H9 (cell line): ENCODE measurements at regions not wholly inside any gene's neighbourhood (a gene's known extent, or its start where the extent isn't known, plus 50 kb on each side); places are given as distances from the start of the nearest gene placed in this dataset.

ENCODE experiments used
- DNase-seq: peaks from one replicate; pipeline ENCODE4 v3.0.0-alpha.2; 2017
- H2AFZ ChIP-seq: one replicate; pipeline ENCODE4 v1.6.1; 2013; ENCODE audit warnings: mild to moderate bottlenecking, low read length, control low read depth, moderate library complexity
- H2AK5ac ChIP-seq: 2 replicates; pipeline ENCODE4 v1.6.1; 2013; ENCODE audit warnings: low read length, control low read depth, mixed read lengths; ENCODE audit not compliant: insufficient read length
- H2BK120ac ChIP-seq: one replicate; pipeline ENCODE4 v1.6.1; 2013; ENCODE audit warnings: low read depth, mild to moderate bottlenecking, low read length, control low read depth, inconsistent platforms; ENCODE audit not compliant: poor library complexity, severe bottlenecking
- H2BK12ac ChIP-seq: 2 replicates; pipeline ENCODE4 v1.6.1; 2013; ENCODE audit warnings: low read length, control low read depth, mixed read lengths, low read depth; ENCODE audit not compliant: insufficient read length
- H2BK15ac ChIP-seq: 2 replicates; pipeline ENCODE4 v1.6.1; 2013; ENCODE audit warnings: low read depth, low read length, control low read depth
- H2BK20ac ChIP-seq: one replicate; pipeline ENCODE4 v1.6.1; 2013; ENCODE audit warnings: low read depth, mild to moderate bottlenecking, low read length, control low read depth, inconsistent platforms; ENCODE audit not compliant: poor library complexity, severe bottlenecking
- H2BK5ac ChIP-seq: 2 replicates; pipeline ENCODE4 v1.6.1; 2013; ENCODE audit warnings: low read length, control low read depth, mixed read lengths; ENCODE audit not compliant: insufficient read length
- H3K14ac ChIP-seq: 2 replicates; pipeline ENCODE4 v1.6.1; 2013; ENCODE audit warnings: low read length, control low read depth; ENCODE audit not compliant: insufficient read depth
- H3K18ac ChIP-seq: 2 replicates; pipeline ENCODE4 v1.6.1; 2013; ENCODE audit warnings: low read depth, mild to moderate bottlenecking, mixed read lengths, low read length, control low read depth; ENCODE audit not compliant: insufficient read length
- H3K23ac ChIP-seq: 2 replicates; pipeline ENCODE4 v1.6.1; 2013; ENCODE audit warnings: low read length, control low read depth, mixed read lengths, low read depth; ENCODE audit not compliant: insufficient read length
- H3K23me2 ChIP-seq: 2 replicates; pipeline ENCODE4 v1.6.1; 2013; ENCODE audit warnings: low read depth, mild to moderate bottlenecking, mixed read lengths, low read length, control low read depth; ENCODE audit not compliant: insufficient read length, poor library complexity, severe bottlenecking
- H3K27ac ChIP-seq: 2 replicates; pipeline ENCODE4 v1.5.1; 2013; ENCODE audit warnings: low read length, control low read depth, mixed read lengths, low read depth; ENCODE audit not compliant: insufficient read length
- H3K27me3 ChIP-seq: 2 replicates; pipeline ENCODE4 v1.6.1; 2013; ENCODE audit warnings: low read length, control low read depth, inconsistent platforms; ENCODE audit not compliant: insufficient read depth
- H3K4ac ChIP-seq: 2 replicates; pipeline ENCODE4 v1.6.1; 2013; ENCODE audit warnings: low read depth, mild to moderate bottlenecking, control low read depth, inconsistent platforms, low read length, moderate library complexity
- H3K4me1 ChIP-seq: 2 replicates; pipeline ENCODE4 v1.6.1; 2013; ENCODE audit warnings: low read length, control low read depth, inconsistent platforms; ENCODE audit not compliant: insufficient read depth
- H3K4me2 ChIP-seq: 2 replicates; pipeline ENCODE4 v1.6.1; 2013; ENCODE audit warnings: low read length, control low read depth, mixed read lengths; ENCODE audit not compliant: insufficient read length, insufficient read depth
- H3K56ac ChIP-seq: 2 replicates; pipeline ENCODE4 v1.6.1; 2013; ENCODE audit warnings: low read depth, mild to moderate bottlenecking, mixed read lengths, low read length, control low read depth; ENCODE audit not compliant: insufficient read length
- H3K79me1 ChIP-seq: 2 replicates; pipeline ENCODE4 v1.6.1; 2013; ENCODE audit warnings: low read depth, mild to moderate bottlenecking, moderate library complexity, low read length, control low read depth, inconsistent platforms; ENCODE audit not compliant: insufficient read depth, poor library complexity, severe bottlenecking
- H3K79me2 ChIP-seq: 2 replicates; pipeline ENCODE4 v1.6.1; 2013; ENCODE audit warnings: low read length, control low read depth, inconsistent platforms; ENCODE audit not compliant: insufficient read depth
- H3K9ac ChIP-seq: 2 replicates; pipeline ENCODE4 v1.6.1; 2013; ENCODE audit warnings: low read length, control low read depth, mixed read lengths; ENCODE audit not compliant: insufficient read length; ENCODE audit errors: extremely low read depth
- H3K9me3 ChIP-seq: one replicate; pipeline ENCODE4 v1.6.1; 2013; ENCODE audit warnings: low read depth, low read length, inconsistent platforms; ENCODE audit not compliant: control insufficient read depth
- H3T11ph ChIP-seq: one replicate; pipeline ENCODE4 v1.6.1; 2013; ENCODE audit warnings: mild to moderate bottlenecking, low read length, control low read depth, inconsistent platforms
- H4K20me1 ChIP-seq: one replicate; pipeline ENCODE4 v1.6.1; 2013; ENCODE audit not compliant: control insufficient read depth, insufficient read length, insufficient read depth
- H4K5ac ChIP-seq: 2 replicates; pipeline ENCODE4 v1.6.1; 2013; ENCODE audit warnings: low read depth, mild to moderate bottlenecking, mixed read lengths, low read length, control low read depth; ENCODE audit not compliant: insufficient read length
- H4K8ac ChIP-seq: replicated peaks from 2 replicates; pipeline ENCODE4 v1.6.1; 2013; ENCODE audit warnings: low read length, control low read depth, mixed read lengths, low read depth; ENCODE audit not compliant: insufficient read length
- H4K91ac ChIP-seq: 2 replicates; pipeline ENCODE4 v1.6.1; 2013; ENCODE audit warnings: low read depth, mild to moderate bottlenecking, moderate library complexity, mixed read lengths, low read length, control low read depth; ENCODE audit not compliant: insufficient read length
- H3K27ac Mint-ChIP-seq, 3 experiments: 2 replicates in 2 of 3; 3 replicates in 1 of 3; pipeline ENCODE4 v1.8.0; 2020 to 2021; ENCODE audit warnings: mixed read lengths in 3 of 3, mild to moderate bottlenecking in 1 of 3, moderate library complexity in 1 of 3
- H3K27me3 Mint-ChIP-seq: 2 replicates; pipeline ENCODE4 v1.8.0; 2021; ENCODE audit warnings: low read depth, mild to moderate bottlenecking, moderate library complexity, mixed read lengths
- H3K36me3 Mint-ChIP-seq, 3 experiments: 2 replicates in 2 of 3; 3 replicates in 1 of 3; pipeline ENCODE4 v1.8.0; 2020 to 2021; ENCODE audit warnings: low read depth in 3 of 3, mixed read lengths in 3 of 3; ENCODE audit not compliant: insufficient read depth in 1 of 3
- H3K4me1 Mint-ChIP-seq, 2 experiments: 2 replicates each; pipeline ENCODE4 v1.8.0; 2020; ENCODE audit warnings: mixed read lengths in 2 of 2
- H3K4me3 Mint-ChIP-seq, 2 experiments: 2 replicates in 1 of 2; 3 replicates in 1 of 2; pipeline ENCODE4 v1.8.0; 2020 to 2021; ENCODE audit warnings: mild to moderate bottlenecking in 2 of 2, mixed read lengths in 2 of 2, moderate library complexity in 1 of 2
- H3K9me3 Mint-ChIP-seq, 2 experiments: 2 replicates in 1 of 2; 3 replicates in 1 of 2; pipeline ENCODE4 v1.8.0; 2020; ENCODE audit warnings: mild to moderate bottlenecking in 2 of 2, mixed read lengths in 2 of 2, moderate library complexity in 1 of 2
- WGBS: extraction: QIAGEN DNeasy Blood & Tissue Kit; methylation state at CpG from one replicate; pipeline ENCODE4 v1.1.7; 2013; ENCODE audit warnings: missing lambda C conversion rate, low lambda C conversion rate, mixed read lengths; ENCODE audit not compliant: insufficient read length; ENCODE audit errors: extremely low coverage; 5-methylcytosine and 5-hydroxymethylcytosine counted together
- TF ChIP-seq, protein P1 (sequence below): fragments of 200-600 bp; sonication (generic); conservative IDR thresholded peaks from 3 replicates; pipeline ENCODE4 v1.8.0; 2021; ENCODE audit warnings: antibody characterized with exemption, mild to moderate bottlenecking

DNA sequence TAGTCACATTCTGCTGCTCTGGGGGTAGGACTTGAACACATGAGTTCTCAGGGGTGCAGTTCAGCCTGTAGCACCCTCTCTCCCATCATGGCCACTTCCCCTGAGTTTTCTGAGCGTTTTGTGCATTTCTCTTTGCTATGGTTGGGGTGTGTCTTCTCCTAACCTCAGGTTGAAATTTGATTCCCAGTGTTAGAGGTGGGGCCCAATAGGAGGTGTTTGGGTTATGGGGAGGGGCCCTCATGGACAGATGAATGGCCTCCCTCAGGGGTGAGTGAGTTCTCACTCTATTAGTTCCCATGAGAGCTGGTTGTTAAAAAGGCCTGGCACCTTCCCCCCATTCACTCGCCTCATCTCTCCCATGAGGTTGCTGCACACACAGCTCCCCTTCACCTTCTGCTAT lies 101.1 kb downstream of the FOXL1 start:
- Histone ChIP-seq H3K4me2 (no peak overlapping the region), H2BK15ac (no peak overlapping the region), H4K5ac (no peak overlapping the region), H3K4me1 (no peaks in the 10 kb centered on the region), H3K23ac (no peak overlapping the region), H3K79me1 (no peaks in the 10 kb centered on the region), H3K9ac (no peak overlapping the region), H4K20me1 (no peaks in the 10 kb centered on the region), H4K8ac (no peak overlapping the region), H2AFZ (no peak overlapping the region), H4K91ac (no peak overlapping the region), H2BK20ac (no peak overlapping the region), H3K18ac (no peak overlapping the region), H2BK5ac (no peak overlapping the region), H3K79me2 (no peaks in the 10 kb centered on the region), H2AK5ac (no peak overlapping the region), H3K9me3 (no peaks in the 10 kb centered on the region), H2BK120ac (no peak overlapping the region), H3K56ac (no peak overlapping the region), H3K4ac (no peak overlapping the region), H3K27me3 (no peaks in the 10 kb centered on the region), H2BK12ac (no peak overlapping the region), H3K27ac (no peak overlapping the region), H3K14ac (no peak overlapping the region), H3K23me2 (no peaks in the 10 kb centered on the region), H3T11ph (no peak overlapping the region)
- no CpG with 5 or more reads among the region's 2 CpGs for WGBS
- Mint-ChIP-seq H3K36me3 (peaks cover 0 to 6% (median 2%) of the 10 kb centered on the region in 3 experiments; a peak in 2 of 7 replicates), H3K4me3 (no peak overlapping the region), H3K9me3 (peaks cover 6 to 8% of the 10 kb centered on the region in 2 experiments; a peak in 4 of 5 replicates), H3K4me1 (no peaks in the 10 kb centered on the region; a peak in 1 of 4 replicates), H3K27ac (no peak overlapping the region; a peak in 1 of 7 replicates), H3K27me3 (peaks cover 10% of the 10 kb centered on the region)
- DNase-seq, result no peak
- TF ChIP-seq, protein P1, sequence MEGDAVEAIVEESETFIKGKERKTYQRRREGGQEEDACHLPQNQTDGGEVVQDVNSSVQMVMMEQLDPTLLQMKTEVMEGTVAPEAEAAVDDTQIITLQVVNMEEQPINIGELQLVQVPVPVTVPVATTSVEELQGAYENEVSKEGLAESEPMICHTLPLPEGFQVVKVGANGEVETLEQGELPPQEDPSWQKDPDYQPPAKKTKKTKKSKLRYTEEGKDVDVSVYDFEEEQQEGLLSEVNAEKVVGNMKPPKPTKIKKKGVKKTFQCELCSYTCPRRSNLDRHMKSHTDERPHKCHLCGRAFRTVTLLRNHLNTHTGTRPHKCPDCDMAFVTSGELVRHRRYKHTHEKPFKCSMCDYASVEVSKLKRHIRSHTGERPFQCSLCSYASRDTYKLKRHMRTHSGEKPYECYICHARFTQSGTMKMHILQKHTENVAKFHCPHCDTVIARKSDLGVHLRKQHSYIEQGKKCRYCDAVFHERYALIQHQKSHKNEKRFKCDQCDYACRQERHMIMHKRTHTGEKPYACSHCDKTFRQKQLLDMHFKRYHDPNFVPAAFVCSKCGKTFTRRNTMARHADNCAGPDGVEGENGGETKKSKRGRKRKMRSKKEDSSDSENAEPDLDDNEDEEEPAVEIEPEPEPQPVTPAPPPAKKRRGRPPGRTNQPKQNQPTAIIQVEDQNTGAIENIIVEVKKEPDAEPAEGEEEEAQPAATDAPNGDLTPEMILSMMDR, result no peak
